Stimulated activated CD8-positive, alpha-beta memory T cell treated with anti-CD3 and anti-CD28 coated beads, Interleukin-4, amount 100 ng/mL, for 24 hours (primary cell): ENCODE measurements at regions not wholly inside any gene's neighbourhood (a gene's known extent, or its start where the extent isn't known, plus 50 kb on each side); places are given as distances from the start of the nearest gene placed in this dataset.
"Not testable (repeated sequence)": the region's sequence is repeated elsewhere in the genome, so short reads cannot be mapped to it uniquely, and the experiment has no call there.

Experiments used
- DNase-seq: peaks from one replicate; pipeline ENCODE4 v3.0.0-alpha.2; 2020; ENCODE audit warnings: low read depth

DNA sequence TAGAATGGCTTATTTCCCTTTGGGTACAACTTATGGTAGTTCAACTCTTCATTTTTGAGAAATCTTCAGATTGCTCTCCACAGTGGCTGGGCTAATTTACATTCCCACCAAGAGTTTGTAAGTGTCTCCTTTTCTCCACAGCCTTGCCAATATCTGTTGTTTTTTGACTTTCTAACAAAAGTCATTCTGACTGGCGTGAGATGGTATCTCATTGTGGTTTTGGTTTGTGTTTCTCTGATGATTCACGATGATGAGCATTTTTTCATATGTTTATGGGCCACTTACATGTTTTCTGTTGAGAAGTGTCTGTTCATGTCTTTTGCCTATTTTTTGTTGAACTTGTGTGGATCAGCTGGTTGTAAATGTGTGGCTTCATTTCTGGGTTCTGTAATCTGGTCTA is 871.0 kb downstream of the EPHA4 start:
- DNase-seq = no peak

DNA sequence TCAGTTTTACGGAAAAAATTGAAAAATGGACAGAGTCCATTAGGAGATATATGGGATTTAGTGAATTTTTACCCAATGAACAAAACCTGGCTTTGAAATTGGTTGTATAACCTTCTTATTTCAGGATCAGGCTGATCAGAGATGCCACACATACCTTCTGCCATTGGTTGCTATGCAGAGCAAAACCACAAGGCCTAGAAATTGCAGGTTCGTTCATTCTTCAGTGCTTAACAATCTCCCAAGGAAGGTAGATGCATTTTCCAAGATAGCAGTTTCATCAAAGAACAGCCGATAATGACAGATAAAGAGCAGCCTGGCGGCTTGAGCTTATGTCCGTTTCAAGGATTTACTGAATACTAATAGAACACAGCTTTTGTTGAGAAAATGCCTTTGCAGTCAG is 868.8 kb downstream of the EPHA4 start:
- DNase-seq = no peak

DNA sequence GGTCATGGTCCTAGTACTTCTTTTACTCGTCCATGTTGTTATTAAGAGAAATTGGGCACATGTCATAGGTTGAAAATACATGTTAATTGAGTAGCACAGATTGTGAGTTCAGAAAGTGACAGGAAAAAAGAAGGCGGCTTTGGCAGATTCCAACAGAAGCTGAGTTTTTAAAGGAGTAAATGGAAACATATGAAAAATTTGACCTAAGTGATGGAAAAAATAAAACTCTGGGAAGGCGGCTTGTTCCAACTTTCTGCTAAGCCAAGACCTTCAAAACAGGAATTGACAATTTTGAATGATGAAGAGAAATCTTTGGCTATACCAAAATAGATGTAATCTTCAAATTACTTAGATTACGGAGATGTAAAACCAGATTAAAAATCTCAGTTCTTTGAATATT is 868.0 kb downstream of the EPHA4 start:
- no peak for DNase-seq

DNA sequence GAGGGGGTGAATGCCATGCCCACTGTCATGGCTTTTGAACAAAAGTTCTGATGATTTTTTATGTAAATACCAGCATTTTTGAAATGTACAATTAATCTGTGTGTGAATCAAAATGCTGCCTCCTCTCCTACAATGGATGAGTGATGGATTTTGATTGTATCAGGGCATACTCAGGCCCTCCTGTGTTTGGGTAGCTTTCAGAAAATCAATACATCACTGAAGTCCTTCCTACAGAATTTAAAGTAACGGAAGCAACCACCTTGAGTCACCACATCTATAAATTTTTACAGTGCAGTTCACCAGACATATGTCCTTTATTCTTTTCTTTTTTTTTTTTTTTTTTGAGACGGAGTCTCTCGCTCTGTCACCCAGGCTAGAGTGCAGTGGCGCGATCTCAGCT is 867.3 kb downstream of the EPHA4 start:
- no peak for DNase-seq

DNA sequence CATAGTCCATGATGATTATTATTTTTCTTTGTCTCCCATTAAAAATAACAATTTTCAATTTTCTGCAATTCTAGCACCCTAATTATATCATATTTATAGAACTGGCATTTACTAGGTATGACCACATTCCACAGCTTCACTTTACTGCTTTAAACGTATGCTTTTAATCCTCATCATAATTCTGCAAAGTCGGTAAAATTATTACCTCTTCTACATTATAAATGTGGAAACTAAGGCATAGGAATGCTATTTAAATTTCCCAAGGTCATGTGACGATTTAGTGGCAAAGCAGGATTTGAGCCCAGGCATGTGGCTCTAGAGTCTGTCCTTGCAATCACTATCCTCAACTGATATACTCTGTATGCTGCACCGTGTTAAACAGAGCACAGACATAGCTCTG is 866.4 kb downstream of the EPHA4 start:
- no peak for DNase-seq

DNA sequence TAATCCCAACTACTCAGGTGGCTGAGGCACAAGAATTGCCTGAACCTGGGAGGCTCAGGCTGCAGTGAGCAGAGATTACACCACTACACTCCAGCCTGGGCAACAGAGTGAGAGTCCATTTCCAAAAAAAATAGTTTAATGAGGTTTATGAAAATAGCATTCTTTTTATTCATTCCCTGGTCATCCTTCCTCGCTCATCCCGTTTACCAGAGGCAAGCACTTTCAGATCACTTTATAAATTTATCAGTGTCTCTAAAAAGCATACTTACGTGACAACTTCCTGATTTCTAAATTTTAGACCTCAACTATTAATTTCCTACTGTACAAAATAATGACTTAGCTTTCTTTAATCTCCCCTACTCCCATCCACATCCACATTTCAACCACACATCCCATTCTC is 864.8 kb downstream of the EPHA4 start:
- DNase-seq = no peak

DNA sequence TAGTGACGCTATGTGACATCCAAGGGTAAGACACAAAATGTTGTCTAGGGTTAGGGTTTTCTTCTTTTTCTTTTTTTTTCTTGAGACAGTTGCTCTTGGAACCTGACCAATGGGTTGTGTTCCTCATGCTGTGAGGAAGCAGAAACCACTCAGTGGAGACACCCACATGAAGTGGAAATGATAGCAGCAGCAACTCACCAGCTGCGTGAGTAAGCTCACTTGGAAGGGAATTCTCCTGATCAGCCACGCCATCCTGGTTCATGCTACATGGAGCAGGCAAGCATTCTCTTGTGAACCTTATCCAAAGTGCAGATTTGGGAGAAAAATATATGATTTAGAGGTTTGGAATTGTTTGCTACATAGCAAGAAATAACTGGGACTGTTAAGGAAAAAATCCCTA is 863.7 kb downstream of the EPHA4 start:
- DNase-seq = no peak

DNA sequence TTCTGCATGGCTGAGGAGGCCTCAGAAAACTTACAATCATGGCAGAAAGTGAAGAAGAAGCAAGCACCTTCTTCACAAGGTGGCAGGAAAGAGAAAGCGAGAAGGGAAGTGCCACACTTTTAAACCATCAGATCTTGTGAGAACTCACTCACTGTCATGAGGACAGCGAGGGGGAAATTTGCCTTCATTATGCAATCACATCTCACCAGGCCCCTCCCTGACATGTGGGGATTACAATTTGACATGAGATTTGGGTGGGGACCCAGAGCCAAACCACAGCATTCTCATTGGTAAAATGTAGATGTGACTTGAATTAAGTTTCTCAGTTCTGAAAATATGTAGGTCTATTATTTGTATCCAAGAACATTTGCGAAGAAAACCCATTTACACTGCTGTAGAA is 854.8 kb downstream of the EPHA4 start:
- no peak for DNase-seq

DNA sequence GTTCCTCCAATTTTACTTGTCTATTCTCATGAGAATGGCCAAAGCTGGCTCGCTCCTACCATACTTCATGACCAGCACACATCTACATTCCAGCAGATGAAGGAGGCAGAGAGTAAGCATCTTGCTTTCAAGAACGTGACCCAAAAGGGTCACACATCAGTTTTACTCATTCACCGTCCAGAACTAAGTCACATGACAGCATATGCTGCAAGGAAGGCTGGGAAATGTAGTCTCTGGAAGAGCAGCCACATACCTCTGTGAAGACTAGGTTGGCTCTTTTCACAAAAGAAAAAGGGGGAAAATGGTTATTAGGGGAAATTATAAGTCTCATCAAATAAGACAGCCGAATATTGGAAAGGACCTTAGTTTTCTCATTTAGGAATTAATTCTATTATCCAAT is 835.3 kb downstream of the EPHA4 start:
- DNase-seq = no peak

DNA sequence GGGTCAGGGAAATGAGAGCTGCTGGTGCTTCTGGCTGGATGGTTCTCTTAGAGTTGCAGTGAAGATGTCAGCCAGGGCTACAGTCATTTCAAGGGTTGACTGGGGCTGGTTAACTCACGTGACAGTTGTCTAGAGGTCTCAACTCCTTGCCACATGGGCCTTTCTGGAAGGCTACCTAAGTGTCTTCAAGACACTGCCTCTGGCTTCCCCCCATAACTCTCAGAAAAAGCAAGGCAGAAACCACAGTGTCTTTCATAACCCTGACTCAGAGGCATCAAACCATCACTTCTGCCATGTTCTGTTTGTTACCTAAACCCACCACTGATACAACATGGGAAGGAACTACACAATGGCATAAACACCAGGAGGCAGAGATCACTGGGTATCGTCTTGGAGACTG is 828.9 kb downstream of the EPHA4 start:
- DNase-seq = no peak

DNA sequence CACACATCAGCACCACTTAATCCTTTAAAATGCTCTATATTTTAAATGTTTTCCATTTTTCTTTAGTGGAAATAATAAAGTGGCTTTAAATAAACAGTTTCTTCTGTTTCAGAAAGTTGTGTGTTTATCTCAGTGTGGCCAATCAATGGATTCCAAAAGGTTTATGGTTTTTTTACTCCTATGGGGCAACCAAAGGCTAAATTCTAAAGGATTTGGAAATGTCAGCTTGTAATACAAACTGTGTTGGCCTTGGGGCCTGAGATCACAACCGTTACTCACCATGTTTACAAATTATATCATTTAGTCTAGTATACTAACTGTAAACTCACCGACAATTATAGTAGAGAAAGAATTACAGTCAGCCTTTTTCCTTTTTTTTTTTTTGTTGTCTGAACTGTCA is 827.2 kb downstream of the EPHA4 start:
- DNase-seq = no peak

DNA sequence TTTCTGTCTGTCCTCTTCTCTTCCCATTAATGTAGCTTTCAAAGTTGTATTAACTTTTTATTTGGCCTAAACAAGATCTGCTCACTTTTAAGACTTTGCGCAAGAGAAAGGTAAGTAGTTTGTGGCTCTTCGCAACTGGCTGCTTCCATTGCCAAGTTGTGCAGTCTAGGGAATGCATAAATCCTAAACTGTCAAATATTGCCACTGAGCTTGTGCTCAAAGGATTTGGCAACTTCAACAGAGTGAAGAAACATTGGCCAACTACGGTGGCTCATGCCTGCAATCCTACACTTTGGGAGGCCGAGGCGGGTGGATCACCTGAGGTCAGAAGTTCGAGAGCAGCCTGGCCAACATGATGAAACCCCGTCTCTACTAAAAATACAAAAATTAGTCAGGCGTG is 826.4 kb downstream of the EPHA4 start:
- no peak for DNase-seq

DNA sequence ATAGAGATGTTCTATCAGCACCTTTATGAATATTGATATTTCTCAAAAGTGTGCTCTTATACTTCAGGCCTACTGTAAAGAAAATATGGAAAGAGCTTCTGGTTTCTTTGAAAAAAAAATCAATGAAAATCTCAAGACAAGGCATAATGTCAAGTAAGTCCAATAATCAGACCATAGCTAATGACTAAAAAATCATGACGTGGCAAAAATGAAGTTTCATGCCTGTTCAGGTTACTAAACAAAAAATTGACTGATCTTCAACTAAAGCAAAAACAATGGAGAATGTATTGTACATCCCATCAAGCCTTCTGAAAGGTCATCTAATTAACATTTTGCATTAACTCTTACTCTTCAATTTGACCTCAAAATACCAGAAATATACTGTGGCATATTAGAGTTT is 824.4 kb downstream of the EPHA4 start:
- no peak for DNase-seq

DNA sequence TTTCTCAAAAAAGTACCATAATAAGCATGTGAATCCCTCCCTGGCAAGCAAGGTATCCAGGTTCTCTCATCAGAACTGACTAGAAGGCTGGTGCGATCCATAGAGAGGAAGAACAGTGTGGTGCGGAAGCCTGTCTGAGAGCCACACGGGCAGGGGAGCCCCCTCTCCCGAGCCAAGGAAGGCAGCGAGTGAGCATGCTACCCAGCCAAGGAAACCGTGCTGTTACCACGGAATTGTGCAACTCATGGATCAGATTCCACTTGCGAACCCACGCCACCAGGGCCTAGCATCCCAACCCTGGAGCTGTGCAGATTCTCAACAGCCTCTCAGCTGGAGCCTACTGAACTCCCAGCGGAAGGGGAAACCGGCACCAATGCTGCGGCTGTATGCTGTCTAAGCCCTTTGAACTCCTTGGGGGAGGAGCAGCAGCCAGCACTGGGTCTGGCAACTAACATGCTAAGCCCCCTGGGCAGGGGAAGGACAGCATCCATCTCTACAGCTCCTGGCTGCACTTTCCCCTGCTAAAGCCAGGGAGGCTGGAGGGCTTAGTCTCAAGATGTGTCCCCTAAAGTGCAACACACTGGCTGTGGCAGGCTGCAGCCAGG is 823.1 kb downstream of the EPHA4 start:
- DNase-seq = no peak

DNA sequence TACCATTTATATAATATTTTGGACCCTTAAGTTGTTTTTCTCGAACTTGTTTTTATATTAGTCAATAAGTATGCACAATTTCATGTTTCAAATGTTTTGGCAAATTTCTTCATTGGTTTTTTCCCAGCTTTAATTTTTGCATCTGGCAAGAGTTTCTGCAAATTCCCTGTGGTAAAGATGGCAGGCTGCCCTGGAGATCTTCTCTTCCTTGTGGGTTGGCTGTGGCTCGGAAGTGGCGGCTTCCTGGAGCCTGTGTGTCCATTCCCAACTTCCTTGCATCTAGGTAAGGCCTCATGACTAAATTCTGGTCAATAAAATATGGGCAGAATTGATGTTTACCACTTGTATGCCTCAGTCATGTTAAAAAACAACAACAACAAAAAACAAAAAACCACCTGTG is 818.6 kb downstream of the EPHA4 start:
- DNase-seq = no peak

DNA sequence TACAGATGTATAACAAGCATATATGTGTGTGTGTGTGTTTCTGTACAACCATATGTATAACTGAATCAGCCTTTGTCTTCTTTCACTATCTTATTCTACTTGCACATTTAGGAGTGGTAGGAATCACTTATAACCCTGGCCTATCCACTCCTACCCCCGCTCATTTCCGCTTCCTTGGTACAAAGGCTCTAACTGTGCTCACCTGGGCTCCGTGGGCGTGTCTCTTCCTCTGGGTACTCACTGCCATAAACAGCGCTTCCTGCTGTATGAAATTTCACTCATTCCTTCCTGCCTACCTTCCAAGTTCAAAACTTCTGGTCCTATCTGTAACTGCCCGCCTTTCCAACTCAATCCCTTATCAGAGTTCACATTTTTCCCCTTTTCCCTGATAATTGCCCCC is 815.5 kb downstream of the EPHA4 start:
- DNase-seq = no peak

DNA sequence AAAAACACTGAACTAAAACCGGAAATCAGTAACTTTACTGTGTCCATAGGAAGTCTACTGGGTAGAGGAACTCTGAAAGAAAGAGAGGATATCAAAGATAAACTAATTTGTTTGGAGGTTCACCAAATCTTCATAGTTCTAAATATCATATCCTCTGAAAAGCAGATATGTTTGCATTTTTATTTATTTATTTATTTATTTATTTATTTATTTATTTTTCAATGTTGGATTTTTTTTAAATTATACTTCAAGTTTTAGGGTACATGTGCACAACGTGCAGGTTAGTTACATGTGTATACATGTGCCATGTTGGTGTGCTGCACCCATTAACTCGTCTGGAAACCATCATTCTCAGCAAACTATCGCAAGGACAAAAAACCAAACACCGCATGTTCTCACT is 813.7 kb downstream of the EPHA4 start:
- not testable (repeated sequence) for DNase-seq

DNA sequence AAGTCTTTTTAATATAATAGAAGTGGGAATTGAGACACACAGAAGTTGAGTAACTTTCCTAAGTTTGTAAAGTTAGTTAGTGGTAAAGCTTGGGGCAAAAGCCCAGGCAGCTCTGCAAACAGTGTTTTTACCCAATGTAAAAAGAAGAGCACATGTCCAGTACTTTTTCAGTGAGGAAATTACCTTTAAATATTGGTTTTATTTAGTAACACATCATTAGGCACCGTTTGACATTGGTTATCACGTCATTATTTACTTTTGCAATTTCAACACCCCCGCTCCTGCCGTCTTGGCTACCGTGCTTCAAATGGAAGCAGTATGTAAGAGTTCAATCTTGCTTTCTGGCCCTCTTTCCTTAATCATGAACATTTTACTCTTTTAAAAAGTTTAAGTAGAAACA is 807.9 kb downstream of the EPHA4 start:
- DNase-seq = no peak

DNA sequence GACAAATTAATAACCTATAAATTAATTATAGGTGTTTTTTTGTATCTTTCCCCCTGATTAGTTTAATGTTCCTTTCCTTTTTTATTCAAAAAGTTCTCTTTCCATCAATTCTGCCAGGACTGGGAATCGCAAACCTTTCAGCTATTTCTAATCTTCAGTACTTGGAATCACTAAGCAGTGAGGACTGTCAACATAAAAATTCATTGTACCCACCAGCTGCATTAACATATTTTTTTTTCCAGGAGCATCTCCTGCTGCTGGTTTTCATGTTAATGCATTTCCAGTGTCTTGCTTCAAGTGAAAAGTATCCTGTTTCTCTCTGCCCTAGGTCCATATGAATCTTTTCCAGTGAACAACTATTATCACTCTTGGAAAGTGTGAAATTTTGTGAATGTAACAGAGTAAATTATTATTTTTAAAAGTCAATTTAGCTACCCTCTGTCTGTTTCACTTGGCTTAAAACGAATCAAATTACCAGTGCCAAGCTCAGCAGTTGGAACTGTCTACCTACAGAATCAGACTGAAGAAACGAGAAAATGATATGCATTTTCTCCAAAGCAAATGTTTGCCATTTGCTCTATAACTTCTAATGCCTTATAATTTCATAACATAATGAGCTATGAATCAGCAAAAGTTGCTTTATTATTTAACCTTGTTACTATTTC is 804.4 kb downstream of the EPHA4 start:
- DNase-seq = no peak

DNA sequence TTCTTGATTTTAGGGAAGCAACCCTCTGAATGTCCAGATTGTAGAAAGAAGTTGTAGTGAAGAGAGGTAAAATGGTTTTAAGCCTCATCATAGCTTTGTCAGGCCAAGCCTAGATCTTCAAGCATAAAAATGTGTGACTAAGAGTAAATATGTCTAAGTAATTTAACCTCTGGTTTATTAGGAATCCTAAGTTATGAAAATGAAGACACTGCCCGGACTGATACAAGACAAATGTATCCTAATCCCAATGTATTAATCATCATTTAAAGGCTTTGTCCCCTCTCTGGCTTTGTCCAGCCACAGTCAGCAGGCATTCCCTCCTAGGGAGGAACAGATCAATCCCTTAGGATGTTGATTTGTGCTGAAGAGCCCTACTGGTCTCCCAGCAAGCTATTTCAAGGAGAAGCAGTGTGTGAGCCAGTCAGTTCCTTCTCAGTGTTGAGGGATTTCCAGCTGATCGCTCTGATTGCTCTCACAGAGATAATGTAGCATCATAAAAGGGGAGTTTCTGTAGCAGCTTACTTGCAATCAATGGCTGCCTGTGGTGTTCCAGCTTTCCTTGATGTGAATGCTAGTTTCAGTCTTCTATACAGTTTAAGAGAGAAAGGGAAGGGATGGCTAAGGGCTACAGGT is 796.1 kb downstream of the EPHA4 start:
- no peak for DNase-seq

DNA sequence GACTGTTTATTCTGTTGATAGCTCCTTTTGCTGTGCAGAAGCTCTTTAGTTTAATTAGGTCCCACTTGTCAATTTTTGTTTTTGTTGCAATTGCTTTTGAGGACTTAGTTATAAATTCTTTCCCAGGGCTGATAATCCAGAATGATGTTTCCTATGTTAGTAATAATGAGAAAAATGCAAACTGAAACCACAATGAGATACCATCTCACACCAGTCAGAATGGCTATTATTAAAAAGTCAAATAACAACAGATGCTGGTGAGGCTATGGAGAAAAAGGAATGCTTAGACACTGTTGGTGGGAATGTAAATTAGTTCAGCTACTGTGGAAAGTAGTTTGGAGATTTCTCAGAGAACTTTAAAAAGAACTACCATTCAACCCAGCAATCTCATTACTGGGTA is 793.0 kb downstream of the EPHA4 start:
- not testable (repeated sequence) for DNase-seq

DNA sequence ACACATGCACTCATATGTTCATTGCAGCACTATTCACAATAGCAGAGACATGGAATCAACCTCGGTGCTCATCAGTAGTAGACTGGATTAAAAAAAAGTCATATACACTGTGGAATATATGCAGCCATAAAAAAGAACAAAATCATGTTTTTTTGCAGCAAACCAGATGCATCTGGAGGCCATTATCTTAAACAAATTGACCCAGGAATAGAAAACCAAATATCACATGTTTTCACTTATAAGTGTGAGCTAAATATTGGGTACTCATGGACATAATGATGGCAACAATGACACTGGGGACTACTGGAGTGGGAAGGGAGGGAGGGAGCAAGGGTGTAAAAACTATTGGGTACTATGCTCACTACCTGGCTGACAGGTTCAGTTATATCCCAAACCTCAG is 792.6 kb downstream of the EPHA4 start:
- DNase-seq = no peak

DNA sequence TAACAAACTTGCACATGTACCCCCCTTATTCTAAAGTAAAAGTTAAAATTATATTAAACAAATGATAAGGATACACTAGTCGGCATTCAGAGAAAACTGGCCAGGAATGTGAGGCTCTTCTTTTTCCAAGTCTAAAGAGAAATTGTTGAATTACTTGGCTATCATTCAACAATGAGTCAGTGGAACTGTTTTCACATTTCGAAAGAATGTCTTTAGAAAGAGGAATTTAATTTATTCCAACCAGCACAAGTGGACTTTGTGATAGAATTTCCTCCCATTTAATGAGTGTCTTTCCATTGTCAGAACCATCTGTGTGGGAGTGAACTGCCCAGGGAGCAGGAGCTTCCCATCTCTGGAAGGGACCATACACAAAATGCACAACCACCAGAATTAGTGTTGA is 792.2 kb downstream of the EPHA4 start:
- DNase-seq = no peak
